ENCODE measurements at regions not wholly inside any gene's neighbourhood (a gene's known extent, or its start where the extent isn't known, plus 50 kb on each side); places are given as distances from the start of the nearest gene placed in this dataset.

DNA sequence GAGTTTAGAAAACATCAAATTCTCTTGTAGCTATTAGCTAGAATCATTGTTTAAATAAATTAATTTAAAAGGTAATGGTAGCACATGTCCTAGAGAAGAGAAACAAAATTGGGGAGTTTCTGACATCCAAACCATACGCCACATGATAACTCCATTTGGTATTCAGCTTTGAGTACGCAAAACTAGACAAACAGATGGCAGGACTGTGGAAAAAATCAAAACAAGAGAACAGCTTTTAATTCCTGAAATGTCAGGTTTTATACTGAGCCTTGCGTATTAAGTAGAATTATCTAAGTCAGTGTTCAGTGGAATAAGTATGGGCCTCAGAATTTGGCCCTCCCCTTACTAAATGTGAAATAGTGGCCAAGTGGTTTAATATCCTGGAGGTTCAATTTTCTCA lies 82.4 kb upstream of the PDE1A start (continued):
- TF ChIP-seq KDM1A (IDR thresholded peaks at IDR 0.05) = no peak
- TF ChIP-seq RBBP5 (IDR thresholded peaks at IDR 0.05; ENCODE audit: borderline replicate concordance, insufficient read depth, low read length, poor library complexity, severe bottlenecking) = no peak
- no peak for TF ChIP-seq SPI1 (IDR thresholded peaks at IDR 0.05; ENCODE audit: borderline replicate concordance, low read depth, low read length)
- TF ChIP-seq EWSR1 (IDR thresholded peaks at IDR 0.05; ENCODE audit: borderline replicate concordance, low read depth, partially characterized antibody) = no peak
- TF ChIP-seq, protein P1, sequence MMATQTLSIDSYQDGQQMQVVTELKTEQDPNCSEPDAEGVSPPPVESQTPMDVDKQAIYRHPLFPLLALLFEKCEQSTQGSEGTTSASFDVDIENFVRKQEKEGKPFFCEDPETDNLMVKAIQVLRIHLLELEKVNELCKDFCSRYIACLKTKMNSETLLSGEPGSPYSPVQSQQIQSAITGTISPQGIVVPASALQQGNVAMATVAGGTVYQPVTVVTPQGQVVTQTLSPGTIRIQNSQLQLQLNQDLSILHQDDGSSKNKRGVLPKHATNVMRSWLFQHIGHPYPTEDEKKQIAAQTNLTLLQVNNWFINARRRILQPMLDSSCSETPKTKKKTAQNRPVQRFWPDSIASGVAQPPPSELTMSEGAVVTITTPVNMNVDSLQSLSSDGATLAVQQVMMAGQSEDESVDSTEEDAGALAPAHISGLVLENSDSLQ (IDR thresholded peaks at IDR 0.05) = no peak
- no peak for TF ChIP-seq POLR2H (tag; IDR thresholded peaks at IDR 0.05; ENCODE audit: low read depth)
- TF ChIP-seq YBX1 (IDR thresholded peaks at IDR 0.05) = no peak

DNA sequence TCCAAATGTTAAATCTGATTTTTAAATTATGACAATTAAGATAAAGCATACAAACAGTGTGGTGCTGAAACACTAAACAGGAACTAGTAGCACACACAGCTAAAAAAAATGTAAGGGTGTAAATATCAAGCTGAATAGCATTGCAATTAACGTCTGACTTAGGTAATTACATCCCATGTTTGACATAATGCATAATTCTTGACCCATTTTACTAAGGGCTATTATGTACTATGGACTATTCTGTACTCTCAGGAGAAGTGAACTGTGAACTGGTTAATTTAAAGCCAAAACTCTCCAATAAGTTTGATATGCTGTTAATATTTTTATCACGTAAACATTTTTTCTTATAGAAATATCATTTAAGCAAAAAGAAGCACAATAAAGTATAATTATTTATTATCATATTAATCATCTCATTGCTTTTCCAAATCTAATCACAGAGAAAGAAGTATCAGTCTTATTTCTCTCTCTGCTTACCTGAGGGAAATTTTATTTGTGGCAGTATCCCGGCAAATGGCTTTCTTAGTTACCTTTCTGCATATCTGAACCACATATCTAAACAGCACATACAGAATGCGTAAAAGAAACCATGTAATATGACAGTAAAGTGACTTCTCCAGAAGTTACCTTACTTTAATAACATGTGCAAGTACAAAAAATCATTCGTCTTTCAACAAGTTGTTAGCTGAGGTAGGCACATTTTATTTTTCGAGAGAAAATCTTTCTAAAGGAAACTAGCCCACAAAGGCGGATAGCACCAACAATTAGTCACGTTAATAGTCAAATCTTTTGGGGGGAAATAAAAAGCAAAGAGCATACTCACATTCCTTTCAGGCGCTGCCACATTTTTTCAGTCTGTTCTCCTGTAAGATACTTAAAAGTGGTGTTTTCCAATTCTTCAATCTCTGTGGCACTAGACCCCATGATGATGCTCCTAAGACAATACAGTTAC lies 94.9 kb upstream of the PDE1A start:
- Histone ChIP-seq H3K79me2 (ENCODE audit: control insufficient read depth, insufficient read depth, low read length) (no peaks in the 10 kb centered on the region), H3K9me3 (replicated peaks; ENCODE audit: control insufficient read depth, insufficient read depth, low read depth, low read length) (no peaks in the 10 kb centered on the region), H3K4me1 (replicated peaks in 1 of 2; ENCODE audit: control insufficient read depth in 2 of 2, insufficient read depth in 2 of 2, low read length in 2 of 2) (no peaks in the 10 kb centered on the region), H3K27ac (ENCODE audit: extremely low read depth, low read depth, low read length) (no peak overlapping the region), H3K9me1 (ENCODE audit: control insufficient read depth, insufficient read depth, low read length) (no peaks in the 10 kb centered on the region), H4K20me1 (replicated peaks; ENCODE audit: control insufficient read depth, insufficient read depth, low read length) (no peaks in the 10 kb centered on the region), H3K4me2 (ENCODE audit: insufficient read depth, low read length) (no peak overlapping the region), H3K9ac (ENCODE audit: insufficient read depth in 1 of 2, low read depth in 2 of 2, low read length in 2 of 2) (no peak overlapping the region), H3K4me3 (no peak overlapping the region), H2AFZ (ENCODE audit: low read depth, low read length) (no peak overlapping the region), H3K27me3 (ENCODE audit: control insufficient read depth in 2 of 2, insufficient read depth in 2 of 2, low read length in 2 of 2) (no peaks in the 10 kb centered on the region), H3K36me3 (ENCODE audit: control insufficient read depth, insufficient read depth, low read length) (no peaks in the 10 kb centered on the region)
- ChIA-PET POLR2A (interaction anchor here (0.6 kb wide), 1 partner anchor 90 kb away, joined by 3 read pairs; no protein-coding TSS in a partner anchor), CTCF (ENCODE audit: low intra/inter-chr PET ratio) (no interaction called here)
- DNase-seq (ENCODE audit: extremely low read depth in 1 of 4, low spot score in 3 of 4) (no peak), FAIRE-seq (no peak), ATAC-seq (no peak)
- WGBS (ENCODE audit: insufficient coverage, low coverage, missing lambda C conversion rate) = 3% methylated on average over 9 of the region's 9 CpGs
- in situ Hi-C loops (cut with MboI) (no loop called here), intact Hi-C loops (cut with micrococcal nuclease) (no loop called here)
- BruUV-seq (replicated peaks) = no TSS peak
- no peak for TF ChIP-seq HOXB6 (CRISPR knock-in tag; IDR thresholded peaks at IDR 0.05; ENCODE audit: borderline replicate concordance)
- no peak for TF ChIP-seq ZKSCAN8 (CRISPR knock-in tag; IDR thresholded peaks at IDR 0.05)
- no peak for TF ChIP-seq BRD4 (IDR thresholded peaks at IDR 0.05)
- no peak for TF ChIP-seq NFIC (IDR thresholded peaks at IDR 0.05)
- TF ChIP-seq NR2C2 (CRISPR knock-in tag; IDR thresholded peaks at IDR 0.05) = no peak
- no peak for TF ChIP-seq NR2C2 (tag; IDR thresholded peaks at IDR 0.05)
- TF ChIP-seq U2AF2 (optimal IDR thresholded peaks at IDR 0.05; ENCODE audit: low read depth, low read length) = no peak

All from K562 (cell line).